ENCODE measurements at regions not wholly inside any gene's neighbourhood (a gene's known extent, or its start where the extent isn't known, plus 50 kb on each side); places are given as distances from the start of the nearest gene placed in this dataset.
A peak's percentile ranks its signal among the peaks of the same experiment; 100 is the strongest.

DNA sequence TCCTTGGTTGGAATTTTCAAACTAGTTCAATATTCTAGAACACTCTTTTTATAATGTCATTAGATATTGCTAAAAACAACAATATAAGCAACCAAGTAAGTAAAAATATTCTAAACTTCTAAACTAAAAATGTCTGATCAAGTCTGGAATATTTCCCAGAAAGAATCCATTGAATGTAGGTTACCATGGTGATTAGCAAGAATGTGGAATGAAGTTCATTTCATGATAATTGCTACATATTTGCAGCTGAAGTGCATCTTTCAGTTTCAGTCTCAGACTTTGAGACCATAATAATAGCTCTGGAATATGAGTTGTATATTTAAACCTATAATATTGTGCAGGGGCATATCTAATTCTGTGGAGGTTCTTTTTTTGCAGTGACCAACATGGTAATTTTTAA is 61.0 kb upstream of the NKAIN2 start:
- Histone ChIP-seq H3K79me2 (ENCODE audit: control insufficient read depth, insufficient read depth, low read length) (no peaks in the 10 kb centered on the region), H3K9me3 (ENCODE audit: control insufficient read depth, insufficient read depth, low read depth, low read length) (no peaks in the 10 kb centered on the region), H3K27me3 (ENCODE audit: control insufficient read depth, insufficient read depth, low read length) (no peaks in the 10 kb centered on the region), H4K20me1 (ENCODE audit: control insufficient read depth, extremely low read depth, insufficient read depth, low read length) (no peaks in the 10 kb centered on the region), H3K36me3 (ENCODE audit: control insufficient read depth, insufficient read depth, low read length) (no peaks in the 10 kb centered on the region), H3K9ac (ENCODE audit: insufficient read depth, low read length) (no peak overlapping the region), H3K4me1 (ENCODE audit: control insufficient read depth, extremely low read depth, insufficient read depth, low read length) (no peaks in the 10 kb centered on the region), H2AFZ (ENCODE audit: low read length) (no peak overlapping the region), H3K4me3 (replicated peaks in 1 of 4; ENCODE audit: control extremely low read depth in 1 of 4, insufficient read depth in 1 of 4, low read depth in 3 of 4, low read length in 4 of 4) (no peak overlapping the region), H3K27ac (ENCODE audit: insufficient read depth, low read length) (no peak overlapping the region), H3K4me2 (ENCODE audit: extremely low read depth, insufficient read depth, low read length) (no peak overlapping the region)
- peak; percentile 14 to 29 for DNase-seq (ENCODE audit: low read depth in 2 of 2)
- no peak for TF ChIP-seq EZH2 (IDR thresholded peaks at IDR 0.05; ENCODE audit: low read length, missing control alignments)
- TF ChIP-seq, protein P1, sequence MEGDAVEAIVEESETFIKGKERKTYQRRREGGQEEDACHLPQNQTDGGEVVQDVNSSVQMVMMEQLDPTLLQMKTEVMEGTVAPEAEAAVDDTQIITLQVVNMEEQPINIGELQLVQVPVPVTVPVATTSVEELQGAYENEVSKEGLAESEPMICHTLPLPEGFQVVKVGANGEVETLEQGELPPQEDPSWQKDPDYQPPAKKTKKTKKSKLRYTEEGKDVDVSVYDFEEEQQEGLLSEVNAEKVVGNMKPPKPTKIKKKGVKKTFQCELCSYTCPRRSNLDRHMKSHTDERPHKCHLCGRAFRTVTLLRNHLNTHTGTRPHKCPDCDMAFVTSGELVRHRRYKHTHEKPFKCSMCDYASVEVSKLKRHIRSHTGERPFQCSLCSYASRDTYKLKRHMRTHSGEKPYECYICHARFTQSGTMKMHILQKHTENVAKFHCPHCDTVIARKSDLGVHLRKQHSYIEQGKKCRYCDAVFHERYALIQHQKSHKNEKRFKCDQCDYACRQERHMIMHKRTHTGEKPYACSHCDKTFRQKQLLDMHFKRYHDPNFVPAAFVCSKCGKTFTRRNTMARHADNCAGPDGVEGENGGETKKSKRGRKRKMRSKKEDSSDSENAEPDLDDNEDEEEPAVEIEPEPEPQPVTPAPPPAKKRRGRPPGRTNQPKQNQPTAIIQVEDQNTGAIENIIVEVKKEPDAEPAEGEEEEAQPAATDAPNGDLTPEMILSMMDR (conservative IDR thresholded peaks at IDR 0.05 in 1 of 2, IDR thresholded peaks at IDR 0.05 in 1 of 2; ENCODE audit: low read depth in 1 of 2, low read length in 2 of 2), result no peak

DNA sequence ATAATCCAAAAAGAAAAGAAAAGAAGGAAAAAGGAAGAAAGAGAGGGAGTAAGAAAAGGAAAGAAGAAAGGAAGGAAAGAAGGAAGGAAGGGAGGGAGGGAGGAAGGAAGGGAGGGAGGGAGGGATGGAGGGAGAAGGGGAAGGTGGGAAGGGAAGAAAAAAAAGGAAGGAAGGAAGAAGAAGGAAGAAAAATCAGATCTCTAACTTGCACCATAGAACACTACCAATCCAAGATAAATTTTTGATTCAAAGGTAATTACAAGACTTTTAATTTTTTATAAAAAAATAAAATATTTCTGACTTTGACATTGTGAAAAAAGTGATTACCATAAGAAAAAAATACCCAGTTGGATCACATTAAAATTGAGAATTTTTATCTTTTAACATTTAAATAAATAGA is 70.5 kb upstream of the NKAIN2 start:
- Histone ChIP-seq H3K9ac (ENCODE audit: insufficient read depth, low read length) (no peak overlapping the region), H3K4me3 (replicated peaks in 1 of 4; ENCODE audit: control extremely low read depth in 1 of 4, insufficient read depth in 1 of 4, low read depth in 3 of 4, low read length in 4 of 4) (no peak overlapping the region), H3K79me2 (ENCODE audit: control insufficient read depth, insufficient read depth, low read length) (no peaks in the 10 kb centered on the region), H3K27ac (ENCODE audit: insufficient read depth, low read length) (no peak overlapping the region), H3K27me3 (ENCODE audit: control insufficient read depth, insufficient read depth, low read length) (no peaks in the 10 kb centered on the region), H3K4me2 (ENCODE audit: extremely low read depth, insufficient read depth, low read length) (no peak overlapping the region), H3K4me1 (ENCODE audit: control insufficient read depth, extremely low read depth, insufficient read depth, low read length) (no peaks in the 10 kb centered on the region), H3K36me3 (ENCODE audit: control insufficient read depth, insufficient read depth, low read length) (no peaks in the 10 kb centered on the region), H2AFZ (ENCODE audit: low read length) (no peak overlapping the region), H3K9me3 (ENCODE audit: control insufficient read depth, insufficient read depth, low read depth, low read length) (no peaks in the 10 kb centered on the region), H4K20me1 (ENCODE audit: control insufficient read depth, extremely low read depth, insufficient read depth, low read length) (no peaks in the 10 kb centered on the region)
- TF ChIP-seq, protein P1 (conservative IDR thresholded peaks at IDR 0.05 in 1 of 2, IDR thresholded peaks at IDR 0.05 in 1 of 2; ENCODE audit: low read depth in 1 of 2, low read length in 2 of 2), result no peak
- TF ChIP-seq EZH2 (IDR thresholded peaks at IDR 0.05; ENCODE audit: low read length, missing control alignments), result no peak
- no peak for DNase-seq (ENCODE audit: low read depth in 2 of 2)

DNA sequence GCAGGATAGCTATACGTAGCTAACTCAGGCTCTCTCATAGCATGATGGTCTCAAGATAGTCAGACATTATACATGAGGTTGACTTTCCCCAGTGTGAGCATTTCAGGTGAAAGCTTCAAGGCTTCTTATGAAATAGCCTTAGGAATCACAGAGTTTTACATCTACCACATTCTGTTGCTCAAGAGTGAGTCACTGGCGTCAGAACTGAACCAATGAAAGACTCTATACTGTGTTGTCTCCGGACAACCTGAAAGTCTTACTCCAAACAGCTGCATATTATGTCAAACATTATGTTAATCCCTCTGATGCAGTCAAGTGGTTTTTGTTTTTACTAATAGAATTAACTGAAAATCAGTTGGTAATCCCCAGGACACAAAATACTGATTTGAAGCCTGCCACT is 79.8 kb upstream of the TRDN start:
- H3K9ac ChIP-seq (ENCODE audit: insufficient read depth, low read length), result no peak overlapping the region
- H3K9me3 ChIP-seq (ENCODE audit: control insufficient read depth, insufficient read depth, low read depth, low read length), result no peaks in the 10 kb centered on the region
- TF ChIP-seq EZH2 (IDR thresholded peaks at IDR 0.05; ENCODE audit: low read length, missing control alignments), result no peak
- TF ChIP-seq, protein P1 (conservative IDR thresholded peaks at IDR 0.05 in 1 of 2, IDR thresholded peaks at IDR 0.05 in 1 of 2; ENCODE audit: low read depth in 1 of 2, low read length in 2 of 2), result no peak
- no peak overlapping the region for H3K27ac ChIP-seq (ENCODE audit: insufficient read depth, low read length)
- H3K36me3 ChIP-seq (ENCODE audit: control insufficient read depth, insufficient read depth, low read length), result no peaks in the 10 kb centered on the region
- no peaks in the 10 kb centered on the region for H3K79me2 ChIP-seq (ENCODE audit: control insufficient read depth, insufficient read depth, low read length)
- no peak for DNase-seq (ENCODE audit: low read depth in 2 of 2)
- H3K27me3 ChIP-seq (ENCODE audit: control insufficient read depth, insufficient read depth, low read length), result no peaks in the 10 kb centered on the region
- H2AFZ ChIP-seq (ENCODE audit: low read length), result no peak overlapping the region
- no peak overlapping the region for H3K4me2 ChIP-seq (ENCODE audit: extremely low read depth, insufficient read depth, low read length)
- no peak overlapping the region for H3K4me3 ChIP-seq (replicated peaks in 1 of 4; ENCODE audit: control extremely low read depth in 1 of 4, insufficient read depth in 1 of 4, low read depth in 3 of 4, low read length in 4 of 4)
- H3K4me1 ChIP-seq (ENCODE audit: control insufficient read depth, extremely low read depth, insufficient read depth, low read length), result no peaks in the 10 kb centered on the region
- H4K20me1 ChIP-seq (ENCODE audit: control insufficient read depth, extremely low read depth, insufficient read depth, low read length), result no peaks in the 10 kb centered on the region
